A673 (cell line): ENCODE measurements at regions not wholly inside any gene's neighbourhood (a gene's known extent, or its start where the extent isn't known, plus 50 kb on each side); places are given as distances from the start of the nearest gene placed in this dataset.

ENCODE experiments used
- BruUV-seq: library from RNA; stranded (reverse); fragments of 400-500 nt; replicated peaks from 2 replicates; lab custom pipeline; 2021; lab: Mats Ljungman, UMichigan
- CTCF ChIA-PET: fragments of 300-600 bp; sonication (Branson Sonifier 250); formaldehyde crosslinking; loops from one replicate; lab custom pipeline; 2022; ENCODE audit warnings: antibody characterized with exemption; lab: Charles Lee
- POLR2A ChIA-PET: fragments of 300-600 bp; sonication (Branson Sonifier 250); formaldehyde crosslinking; loops from one replicate; lab custom pipeline; 2022; ENCODE audit warnings: antibody characterized with exemption; ENCODE audit not compliant: low non-redundant PET; lab: Charles Lee
- DNase-seq: peaks from one replicate; pipeline ENCODE4 v3.0.0-alpha.2; 2015; ENCODE audit warnings: low spot score
- H3K27ac ChIP-seq: fragments of 200-600 bp; sonication (generic); 2 replicates; pipeline ENCODE4 v1.5.1; 2016; ENCODE audit warnings: mixed run types, low read depth, mild to moderate bottlenecking, mixed read lengths, antibody characterized with exemption, low read length; ENCODE audit not compliant: poor library complexity, severe bottlenecking
- H3K27me3 ChIP-seq: fragments of 200-600 bp; sonication (generic); replicated peaks from 2 replicates; pipeline ENCODE4 v1.6.1; 2017; ENCODE audit warnings: mixed run types, low read depth, mild to moderate bottlenecking, mixed read lengths, antibody characterized with exemption, low read length; ENCODE audit not compliant: insufficient read depth, poor library complexity
- H3K36me3 ChIP-seq: fragments of 200-600 bp; sonication (generic); 2 replicates; pipeline ENCODE4 v1.6.1; 2016; ENCODE audit warnings: mixed run types, mild to moderate bottlenecking, mixed read lengths, antibody characterized with exemption, low read length; ENCODE audit not compliant: insufficient read depth, poor library complexity, severe bottlenecking
- H3K4me1 ChIP-seq: fragments of 200-600 bp; sonication (generic); 2 replicates; pipeline ENCODE4 v1.6.1; 2017; ENCODE audit warnings: mixed run types, mild to moderate bottlenecking, mixed read lengths, antibody characterized with exemption, low read length; ENCODE audit not compliant: insufficient read depth, poor library complexity, severe bottlenecking
- H3K4me3 ChIP-seq: fragments of 200-600 bp; sonication (generic); 2 replicates; pipeline ENCODE4 v1.5.1; 2016; ENCODE audit warnings: low read depth, mixed run types, mild to moderate bottlenecking, mixed read lengths, low read length; ENCODE audit not compliant: poor library complexity, severe bottlenecking
- H3K9me3 ChIP-seq: fragments of 200-600 bp; sonication (generic); 2 replicates; pipeline ENCODE4 v1.6.1; 2016; ENCODE audit warnings: mixed run types, low read depth, mild to moderate bottlenecking, mixed read lengths, antibody characterized with exemption, low read length; ENCODE audit not compliant: poor library complexity, severe bottlenecking
- EZH2 ChIP-seq: fragments of 200-600 bp; sonication (generic); IDR thresholded peaks from 2 replicates; pipeline ENCODE4 v1.6.1; 2017; ENCODE audit warnings: borderline replicate concordance, low read depth, mild to moderate bottlenecking, mixed read lengths, antibody characterized with exemption, low read length; ENCODE audit not compliant: poor library complexity, severe bottlenecking
- intact Hi-C: fragments of 100-400 bp; cut with micrococcal nuclease; formaldehyde crosslinking; loops from one replicate; pipeline ENCODE4 v1.10.0; 2022; ENCODE audit not compliant: unreplicated experiment
- TF ChIP-seq, protein P1 (sequence below): fragments of 300-800, 200-600 bp; sonication (generic); conservative IDR thresholded peaks from 2 replicates; pipeline ENCODE4 v1.5.1; 2017; ENCODE audit warnings: low read depth, mild to moderate bottlenecking, antibody characterized with exemption, low read length, moderate library complexity, mixed read lengths

- H3K36me3 ChIP-seq, result no peaks in the 10 kb centered on the region
- H3K4me3 ChIP-seq, result no peak overlapping the region
- POLR2A ChIA-PET, result no interaction called here
- CTCF ChIA-PET, result no interaction called here
- TF ChIP-seq, protein P1, sequence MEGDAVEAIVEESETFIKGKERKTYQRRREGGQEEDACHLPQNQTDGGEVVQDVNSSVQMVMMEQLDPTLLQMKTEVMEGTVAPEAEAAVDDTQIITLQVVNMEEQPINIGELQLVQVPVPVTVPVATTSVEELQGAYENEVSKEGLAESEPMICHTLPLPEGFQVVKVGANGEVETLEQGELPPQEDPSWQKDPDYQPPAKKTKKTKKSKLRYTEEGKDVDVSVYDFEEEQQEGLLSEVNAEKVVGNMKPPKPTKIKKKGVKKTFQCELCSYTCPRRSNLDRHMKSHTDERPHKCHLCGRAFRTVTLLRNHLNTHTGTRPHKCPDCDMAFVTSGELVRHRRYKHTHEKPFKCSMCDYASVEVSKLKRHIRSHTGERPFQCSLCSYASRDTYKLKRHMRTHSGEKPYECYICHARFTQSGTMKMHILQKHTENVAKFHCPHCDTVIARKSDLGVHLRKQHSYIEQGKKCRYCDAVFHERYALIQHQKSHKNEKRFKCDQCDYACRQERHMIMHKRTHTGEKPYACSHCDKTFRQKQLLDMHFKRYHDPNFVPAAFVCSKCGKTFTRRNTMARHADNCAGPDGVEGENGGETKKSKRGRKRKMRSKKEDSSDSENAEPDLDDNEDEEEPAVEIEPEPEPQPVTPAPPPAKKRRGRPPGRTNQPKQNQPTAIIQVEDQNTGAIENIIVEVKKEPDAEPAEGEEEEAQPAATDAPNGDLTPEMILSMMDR, result no peak
- TF ChIP-seq EZH2, result no peak
- H3K27ac ChIP-seq, result no peak overlapping the region
- intact Hi-C loops, result no loop called here
- H3K4me1 ChIP-seq, result no peaks in the 10 kb centered on the region
- H3K27me3 ChIP-seq, result no peaks in the 10 kb centered on the region
- BruUV-seq, result no TSS peak
- no peak for DNase-seq
- peaks cover 24% of the 10 kb centered on the region for H3K9me3 ChIP-seq
These were observed 401.7 kb upstream of the VWC2 start for GRCh38 chr7:49371771-49372170.

DNA sequence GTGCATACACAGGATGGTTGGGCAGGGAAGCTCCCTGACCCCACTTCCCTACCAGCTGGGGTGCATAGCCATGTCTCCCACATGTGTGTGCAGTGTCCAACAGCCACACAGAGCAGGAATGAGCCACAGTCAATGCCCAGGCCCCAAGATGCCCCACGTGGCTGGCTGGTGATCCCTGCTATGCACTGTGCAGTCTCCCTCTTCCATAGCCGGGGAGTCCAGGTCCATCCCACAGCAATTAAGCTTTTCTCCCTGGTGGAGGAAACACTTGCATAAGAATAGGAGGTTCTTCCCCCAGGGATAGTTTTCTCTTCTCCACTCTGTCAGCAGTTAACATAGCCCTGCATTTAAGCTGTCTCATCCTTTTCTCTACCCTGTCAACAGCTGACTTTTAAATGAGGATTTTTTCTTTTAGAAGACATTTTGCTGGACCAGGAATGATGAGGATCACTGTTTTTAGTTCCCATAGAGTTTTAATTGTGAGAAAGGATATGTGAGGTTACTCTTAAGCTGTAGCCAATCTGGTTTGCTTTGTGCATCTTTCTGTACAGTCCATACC is 396.5 kb upstream of the VWC2 start:
- ChIA-PET CTCF (no interaction called here), POLR2A (no interaction called here)
- no peaks in the 10 kb centered on the region for H3K4me1 ChIP-seq
- no peak overlapping the region for H3K4me3 ChIP-seq
- H3K27me3 ChIP-seq, result no peaks in the 10 kb centered on the region
- peaks cover 18% of the 10 kb centered on the region for H3K9me3 ChIP-seq
- intact Hi-C loops, result no loop called here
- DNase-seq, result no peak
- BruUV-seq, result no TSS peak
- TF ChIP-seq, protein P1, result no peak
- no peak for TF ChIP-seq EZH2
- no peaks in the 10 kb centered on the region for H3K36me3 ChIP-seq
- no peak overlapping the region for H3K27ac ChIP-seq

DNA sequence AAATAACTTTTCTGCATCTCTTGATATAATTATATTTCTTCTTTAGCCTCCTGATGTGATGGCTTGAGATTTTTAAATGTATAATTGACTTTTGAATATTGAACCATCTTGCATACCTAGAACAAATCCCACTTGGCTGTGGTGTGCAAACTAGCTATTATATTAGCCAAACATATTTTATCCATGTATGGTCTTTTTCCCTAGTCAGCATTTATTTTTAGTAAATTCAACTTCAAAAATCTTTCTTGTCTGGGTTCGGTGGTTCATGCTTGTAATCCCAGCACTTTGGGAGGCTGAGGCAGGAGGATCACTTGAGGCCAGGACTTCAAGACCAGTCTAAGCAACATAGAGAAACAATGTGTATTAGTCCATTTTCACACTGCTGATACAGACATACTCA is 386.6 kb upstream of the VWC2 start:
- Histone ChIP-seq H3K9me3 (peaks cover 24% of the 10 kb centered on the region), H3K27me3 (no peaks in the 10 kb centered on the region), H3K4me1 (no peaks in the 10 kb centered on the region), H3K4me3 (no peak overlapping the region), H3K36me3 (no peaks in the 10 kb centered on the region), H3K27ac (no peak overlapping the region)
- ChIA-PET POLR2A (no interaction called here), CTCF (no interaction called here)
- TF ChIP-seq, protein P1, result no peak
- no peak for TF ChIP-seq EZH2
- intact Hi-C loops, result no loop called here
- DNase-seq, result no peak
- BruUV-seq, result no TSS peak
